ENCODE measurements at regions not wholly inside any gene's neighbourhood (a gene's known extent, or its start where the extent isn't known, plus 50 kb on each side); places are given as distances from the start of the nearest gene placed in this dataset.

DNA sequence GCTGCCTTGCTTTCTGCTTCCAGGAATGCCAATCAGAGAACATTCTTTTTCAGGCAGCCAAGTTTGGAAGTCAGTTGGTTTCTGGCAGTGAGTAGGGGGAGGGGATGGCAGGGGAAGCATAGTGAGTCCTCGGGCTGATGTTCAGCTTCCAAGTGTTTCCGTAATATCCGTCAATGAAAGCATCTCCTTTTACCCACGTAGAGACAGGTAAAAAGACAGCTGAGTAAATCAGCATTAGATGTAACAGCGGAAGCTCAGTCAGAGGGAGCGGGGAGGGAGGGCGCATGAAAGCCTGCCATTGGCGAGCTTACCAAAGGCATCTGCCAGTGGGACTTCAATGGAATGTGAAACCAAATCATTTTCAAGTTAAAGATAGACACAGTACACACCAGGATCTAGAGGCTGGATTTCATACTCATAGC, 117.1 kb upstream of the DTNA start:
- H3K9me3 Mint-ChIP-seq: no peaks in the 10 kb centered on the region
- H3K4me3 Mint-ChIP-seq: no peak overlapping the region
- no peak overlapping the region for H3K27ac Mint-ChIP-seq
- H3K27me3 Mint-ChIP-seq (ENCODE audit: low read depth): no peaks in the 10 kb centered on the region
- no peaks in the 10 kb centered on the region for H3K36me3 Mint-ChIP-seq (ENCODE audit: low read depth)
- no peaks in the 10 kb centered on the region for H3K4me1 Mint-ChIP-seq (ENCODE audit: low read depth)

DNA sequence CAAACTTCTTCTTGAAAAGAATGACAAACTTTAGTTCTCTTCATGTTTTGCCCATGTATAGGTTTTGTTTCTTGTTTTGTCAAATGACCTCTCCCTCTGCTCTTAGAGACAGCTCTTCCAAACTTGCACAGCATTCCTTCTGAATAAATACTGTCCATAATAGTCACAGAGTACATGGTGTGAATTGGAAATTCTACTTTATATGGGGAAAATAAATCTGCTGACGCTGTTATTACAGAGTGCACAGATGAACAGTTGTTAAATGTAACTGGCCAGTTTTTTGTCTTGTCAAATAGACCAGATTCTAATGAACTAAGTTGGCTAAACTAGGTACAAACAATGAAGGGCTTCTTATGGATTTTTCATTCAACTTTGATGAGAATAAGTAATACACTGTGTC, 115.8 kb upstream of the DTNA start:
- H3K4me1 Mint-ChIP-seq (ENCODE audit: low read depth): no peaks in the 10 kb centered on the region
- H3K27ac Mint-ChIP-seq: no peak overlapping the region
- H3K4me3 Mint-ChIP-seq: no peak overlapping the region
- H3K9me3 Mint-ChIP-seq: no peaks in the 10 kb centered on the region
- H3K27me3 Mint-ChIP-seq (ENCODE audit: low read depth): no peaks in the 10 kb centered on the region
- H3K36me3 Mint-ChIP-seq (ENCODE audit: low read depth): no peaks in the 10 kb centered on the region

DNA sequence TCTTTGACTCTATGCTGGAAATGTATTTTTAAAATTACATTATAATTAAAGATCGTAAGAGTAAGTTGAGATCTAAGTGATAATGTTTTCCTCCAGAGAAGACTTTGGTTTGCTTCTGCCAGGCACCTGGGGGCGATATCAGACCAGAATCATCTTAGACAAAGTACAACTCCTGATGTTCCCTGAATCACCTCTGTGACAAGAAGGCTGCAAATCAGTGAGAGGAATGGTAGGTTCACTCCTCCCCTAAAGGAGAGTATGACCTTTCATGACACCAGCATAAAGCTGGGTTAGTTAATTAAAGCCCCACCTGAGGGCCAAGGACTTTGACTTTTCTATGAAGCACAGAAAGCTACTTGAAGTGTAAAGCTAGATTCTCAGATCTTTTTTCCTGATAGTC, 114.4 kb upstream of the DTNA start:
- Mint-ChIP-seq H3K27ac (no peak overlapping the region), H3K9me3 (no peaks in the 10 kb centered on the region), H3K27me3 (ENCODE audit: low read depth) (no peaks in the 10 kb centered on the region), H3K36me3 (ENCODE audit: low read depth) (no peaks in the 10 kb centered on the region), H3K4me3 (no peak overlapping the region), H3K4me1 (ENCODE audit: low read depth) (no peaks in the 10 kb centered on the region)

GRCh38 chr18:34598120-34598635, 111.9 kb upstream of the DTNA start:
- H3K4me1 Mint-ChIP-seq (ENCODE audit: low read depth): no peaks in the 10 kb centered on the region
- H3K4me3 Mint-ChIP-seq: no peak overlapping the region
- H3K9me3 Mint-ChIP-seq: no peaks in the 10 kb centered on the region
- no peaks in the 10 kb centered on the region for H3K27me3 Mint-ChIP-seq (ENCODE audit: low read depth)
- H3K27ac Mint-ChIP-seq: no peak overlapping the region
- H3K36me3 Mint-ChIP-seq (ENCODE audit: low read depth): no peaks in the 10 kb centered on the region

DNA sequence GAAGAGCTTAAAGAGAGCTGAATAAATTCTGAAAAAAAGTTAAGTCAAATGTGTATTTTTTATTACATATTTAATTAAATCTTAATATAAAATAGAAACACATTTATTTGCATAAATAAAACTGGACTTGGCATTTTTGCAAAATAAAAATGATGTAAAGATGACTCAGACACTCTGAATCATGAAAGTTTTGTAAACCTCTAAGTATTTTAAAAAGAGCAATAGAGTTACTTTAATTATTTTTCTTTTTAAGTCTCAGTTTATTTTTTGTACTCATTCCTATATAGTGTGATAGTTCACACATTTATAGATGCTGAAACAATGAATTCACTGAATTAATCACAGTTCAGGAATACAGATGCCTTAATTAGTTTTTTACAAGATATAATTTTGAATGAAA, 109.9 kb upstream of the DTNA start:
- Mint-ChIP-seq H3K4me1 (ENCODE audit: low read depth) (no peaks in the 10 kb centered on the region), H3K27ac (no peak overlapping the region), H3K9me3 (no peaks in the 10 kb centered on the region), H3K36me3 (ENCODE audit: low read depth) (no peaks in the 10 kb centered on the region), H3K4me3 (no peak overlapping the region), H3K27me3 (ENCODE audit: low read depth) (no peaks in the 10 kb centered on the region)

DNA sequence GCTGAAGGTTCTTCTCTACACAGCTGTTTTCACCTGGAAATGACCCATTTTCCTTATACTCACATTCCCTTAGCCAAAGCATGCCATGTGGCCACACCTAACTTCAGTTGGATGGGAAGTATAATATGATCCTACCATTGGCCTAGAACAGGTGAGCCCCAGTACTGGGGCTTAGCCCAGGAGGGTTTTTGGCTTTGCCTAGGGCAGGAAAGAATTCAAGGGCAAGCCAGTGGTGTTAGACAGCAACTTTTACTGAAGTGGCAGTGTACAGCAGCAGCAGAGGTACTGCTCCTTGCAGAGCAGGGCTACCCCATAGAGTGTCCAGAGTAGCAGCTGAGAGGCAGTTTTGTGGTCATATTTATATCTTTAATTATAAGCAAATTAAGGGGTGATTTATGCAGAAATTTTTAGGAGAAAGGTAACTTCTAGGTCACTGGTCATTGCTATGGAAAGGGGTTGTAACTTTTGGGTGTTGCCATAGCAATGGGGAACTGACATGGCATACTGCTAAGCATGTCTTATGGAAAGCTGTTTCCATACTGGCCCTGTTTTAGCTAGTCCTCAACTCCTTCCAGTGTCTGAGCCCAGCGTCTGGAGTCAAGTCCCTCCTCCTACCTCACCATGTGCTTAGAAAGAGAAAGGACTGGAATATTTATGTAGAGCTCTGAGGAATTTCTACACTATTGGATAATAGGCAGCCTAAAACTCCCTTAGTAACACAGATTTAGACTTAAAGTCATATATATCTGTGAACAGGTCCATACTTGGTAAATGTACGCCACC, 109.0 kb upstream of the DTNA start:
- H3K9me3 Mint-ChIP-seq: no peaks in the 10 kb centered on the region
- no peak overlapping the region for H3K4me3 Mint-ChIP-seq
- H3K36me3 Mint-ChIP-seq (ENCODE audit: low read depth): no peaks in the 10 kb centered on the region
- H3K27me3 Mint-ChIP-seq (ENCODE audit: low read depth): no peaks in the 10 kb centered on the region
- H3K4me1 Mint-ChIP-seq (ENCODE audit: low read depth): no peaks in the 10 kb centered on the region
- no peak overlapping the region for H3K27ac Mint-ChIP-seq

- H3K27ac Mint-ChIP-seq: no peak overlapping the region
- no peaks in the 10 kb centered on the region for H3K4me1 Mint-ChIP-seq (ENCODE audit: low read depth)
- H3K9me3 Mint-ChIP-seq: no peaks in the 10 kb centered on the region
- H3K27me3 Mint-ChIP-seq (ENCODE audit: low read depth): no peaks in the 10 kb centered on the region
- no peaks in the 10 kb centered on the region for H3K36me3 Mint-ChIP-seq (ENCODE audit: low read depth)
- no peak overlapping the region for H3K4me3 Mint-ChIP-seq
Observed at GRCh38 chr18:34604591-34604990, 105.5 kb upstream of the DTNA start.

- no peak overlapping the region for H3K27ac Mint-ChIP-seq
- H3K4me1 Mint-ChIP-seq (ENCODE audit: low read depth): no peaks in the 10 kb centered on the region
- no peaks in the 10 kb centered on the region for H3K27me3 Mint-ChIP-seq (ENCODE audit: low read depth)
- H3K9me3 Mint-ChIP-seq: no peaks in the 10 kb centered on the region
- no peak overlapping the region for H3K4me3 Mint-ChIP-seq
- H3K36me3 Mint-ChIP-seq (ENCODE audit: low read depth): no peaks in the 10 kb centered on the region
Observed at GRCh38 chr18:34606851-34607250, 103.2 kb upstream of the DTNA start.

- Mint-ChIP-seq H3K9me3 (no peaks in the 10 kb centered on the region), H3K36me3 (ENCODE audit: low read depth) (no peaks in the 10 kb centered on the region), H3K27ac (no peak overlapping the region), H3K4me3 (no peak overlapping the region), H3K27me3 (ENCODE audit: low read depth) (no peaks in the 10 kb centered on the region), H3K4me1 (ENCODE audit: low read depth) (no peaks in the 10 kb centered on the region)
Observed at GRCh38 chr18:34608064-34608463, 102.0 kb upstream of the DTNA start.

DNA sequence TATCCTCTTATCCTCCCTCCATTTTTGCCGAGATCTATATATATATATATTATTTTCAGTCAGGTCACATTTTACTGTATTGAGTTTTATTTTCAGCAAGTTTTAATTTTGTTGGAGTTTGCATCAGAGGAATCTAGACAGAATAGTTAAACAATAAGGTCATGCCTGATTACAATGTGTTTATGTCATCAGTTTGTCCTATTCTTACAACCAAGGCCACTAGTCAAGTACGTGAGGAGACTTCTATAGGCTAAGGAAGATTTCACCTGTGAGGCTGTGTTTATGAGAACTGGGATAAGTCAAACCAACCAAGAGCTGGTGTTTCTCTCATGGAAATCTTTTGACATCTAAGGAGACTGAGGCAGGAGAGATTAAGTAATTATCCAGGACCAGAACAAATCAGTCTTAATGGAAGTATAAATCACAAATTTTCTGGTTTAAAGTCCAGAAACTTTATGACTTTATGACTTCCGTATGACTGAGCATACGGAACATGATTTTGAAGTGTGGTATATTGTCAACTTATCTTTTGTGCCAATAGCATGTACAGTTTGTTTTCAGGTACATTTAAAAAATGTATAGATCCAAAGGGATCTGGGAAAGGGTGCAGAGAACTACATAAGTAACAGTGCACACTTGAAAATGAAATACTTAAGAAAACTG, 100.0 kb upstream of the DTNA start:
- Mint-ChIP-seq H3K4me3 (no peak overlapping the region), H3K27me3 (ENCODE audit: low read depth) (no peaks in the 10 kb centered on the region), H3K4me1 (ENCODE audit: low read depth) (no peaks in the 10 kb centered on the region), H3K9me3 (peaks cover 5% of the 10 kb centered on the region), H3K36me3 (ENCODE audit: low read depth) (no peaks in the 10 kb centered on the region), H3K27ac (no peak overlapping the region)

GRCh38 chr18:34611904-34612303, 98.2 kb upstream of the DTNA start:
- H3K36me3 Mint-ChIP-seq (ENCODE audit: low read depth): no peaks in the 10 kb centered on the region
- no peak overlapping the region for H3K27ac Mint-ChIP-seq
- H3K4me3 Mint-ChIP-seq: no peak overlapping the region
- no peaks in the 10 kb centered on the region for H3K4me1 Mint-ChIP-seq (ENCODE audit: low read depth)
- no peaks in the 10 kb centered on the region for H3K27me3 Mint-ChIP-seq (ENCODE audit: low read depth)
- H3K9me3 Mint-ChIP-seq: peaks cover 5% of the 10 kb centered on the region

- peaks cover 17% of the 10 kb centered on the region for H3K9me3 Mint-ChIP-seq
- no peaks in the 10 kb centered on the region for H3K27me3 Mint-ChIP-seq (ENCODE audit: low read depth)
- H3K4me1 Mint-ChIP-seq (ENCODE audit: low read depth): no peaks in the 10 kb centered on the region
- no peak overlapping the region for H3K4me3 Mint-ChIP-seq
- no peaks in the 10 kb centered on the region for H3K36me3 Mint-ChIP-seq (ENCODE audit: low read depth)
- no peak overlapping the region for H3K27ac Mint-ChIP-seq
Observed at GRCh38 chr18:34620258-34620861, 89.7 kb upstream of the DTNA start.

DNA sequence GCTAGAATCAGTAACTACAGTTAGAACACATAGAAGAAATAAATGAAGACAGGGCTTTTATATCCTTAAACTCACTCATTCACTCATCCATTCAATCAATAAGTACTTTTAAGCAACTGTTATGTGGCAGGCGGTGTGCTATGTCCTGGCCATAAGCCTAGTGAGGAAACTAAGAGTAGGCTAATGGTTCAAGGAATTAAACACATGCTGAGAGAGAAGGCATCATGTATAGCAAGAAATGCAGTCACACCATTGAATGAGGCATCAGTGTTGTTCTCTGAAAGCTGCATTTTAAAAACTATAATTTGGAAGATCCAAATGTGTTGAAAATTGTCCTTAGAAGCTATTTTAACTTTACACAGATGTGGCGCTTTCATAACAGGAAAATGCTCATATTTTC, 86.5 kb upstream of the DTNA start:
- no peak overlapping the region for H3K27ac Mint-ChIP-seq

GRCh38 chr18:34624551-34624950, 85.5 kb upstream of the DTNA start:
- peaks cover 10% of the 10 kb centered on the region for H3K9me3 Mint-ChIP-seq
- H3K4me1 Mint-ChIP-seq (ENCODE audit: low read depth): no peaks in the 10 kb centered on the region
- no peaks in the 10 kb centered on the region for H3K27me3 Mint-ChIP-seq (ENCODE audit: low read depth)
- no peak overlapping the region for H3K4me3 Mint-ChIP-seq
- no peaks in the 10 kb centered on the region for H3K36me3 Mint-ChIP-seq (ENCODE audit: low read depth)
- no peak overlapping the region for H3K27ac Mint-ChIP-seq

More for the DNA sequence above, 86.5 kb upstream of the DTNA start:
- H3K27me3 Mint-ChIP-seq (ENCODE audit: low read depth): no peaks in the 10 kb centered on the region
- H3K36me3 Mint-ChIP-seq (ENCODE audit: low read depth): no peaks in the 10 kb centered on the region
- no peaks in the 10 kb centered on the region for H3K4me1 Mint-ChIP-seq (ENCODE audit: low read depth)
- H3K4me3 Mint-ChIP-seq: no peak overlapping the region
- peaks cover 17% of the 10 kb centered on the region for H3K9me3 Mint-ChIP-seq

Measured in T-helper 1 cell treated with Interleukin-12 subunit alpha and Interleukin-12 subunit beta and Interleukin-4 antibody, amounts not matched to agents 30 μg/mL and 1 μg/mL, for 36 hours (primary cell).